Heart left ventricle (tissue), 16 donors: ENCODE measurements at regions not wholly inside any gene's neighbourhood (a gene's known extent, or its start where the extent isn't known, plus 50 kb on each side); places are given as distances from the start of the nearest gene placed in this dataset.

Source experiments
- ATAC-seq, 4 donors: fragments of 200-7000 bp; cut with Tn5 transposase; one replicate each; pipeline ENCODE4 v1.9.1; 2020 to 2022; ENCODE audit warnings: moderate library complexity in 4 of 4, mild to moderate bottlenecking in 3 of 4, moderate number of reproducible peaks in 1 of 4
- DNase-seq, 5 donors: peaks; one replicate each; pipeline ENCODE4 v3.0.0-alpha.2; 2020
- H3K27ac ChIP-seq, 12 donors: fragments of 200-600 bp; sonication (generic) in 4 of 12; one replicate each; pipeline versions ENCODE4 v1.5.0 to v1.8.0; 2016 to 2022; ENCODE audit warnings: mild to moderate bottlenecking in 2 of 12
- H3K27me3 ChIP-seq, 9 donors: fragments of 200-600 bp; sonication (generic) in 2 of 9; one replicate each; pipeline versions ENCODE4 v1.5.1 to v1.8.0; 2016 to 2022; ENCODE audit warnings: mild to moderate bottlenecking in 3 of 9
- H3K36me3 ChIP-seq, 9 donors: fragments of 200-600 bp; sonication (generic) in 2 of 9; one replicate each; pipeline versions ENCODE4 v1.5.0 to v1.8.0; 2018 to 2022; ENCODE audit warnings: mild to moderate bottlenecking in 2 of 9
- H3K4me1 ChIP-seq, 12 donors: fragments of 200-600 bp; sonication (generic) in 4 of 12; one replicate each; pipeline versions ENCODE4 v1.5.0 to v1.8.0; 2016 to 2022; ENCODE audit warnings: mild to moderate bottlenecking in 3 of 12
- H3K4me3 ChIP-seq, 12 donors: fragments of 200-600 bp; sonication (generic) in 4 of 12; one replicate each; pipeline versions ENCODE4 v1.5.0 to v1.8.0; 2017 to 2022; ENCODE audit warnings: mild to moderate bottlenecking in 9 of 12, moderate library complexity in 4 of 12
- H3K9me3 ChIP-seq, 12 donors: fragments of 200-600 bp; sonication (generic) in 4 of 12; one replicate each; pipeline versions ENCODE4 v1.5.0 to v1.8.0; 2016 to 2022; ENCODE audit warnings: mild to moderate bottlenecking in 1 of 12
- POLR2A ChIP-seq, 2 donors: fragments of 450-650 bp; IDR thresholded peaks; one replicate each; pipeline ENCODE4 v1.6.1; 2017; ENCODE audit warnings: antibody characterized with exemption in 2 of 2, mild to moderate bottlenecking in 2 of 2, moderate library complexity in 2 of 2
- WGBS, 4 donors: extraction: QIAGEN DNeasy Blood & Tissue Kit in 2 of 4; methylation state at CpG; one replicate each; pipeline versions ENCODE4 v1.1.5 to v1.1.7; 2013 to 2018; 5-methylcytosine and 5-hydroxymethylcytosine counted together
- intact Hi-C, 10 donors: fragments of 100-400 bp; cut with DNase I; formaldehyde crosslinking; loops; one replicate each; pipeline versions ENCODE4 v1.11.1 to v1.14.2; 2022
- TF ChIP-seq, protein P1 (sequence below), 12 donors: fragments of 200-600 bp; sonication (generic) in 4 of 12; IDR thresholded peaks; one replicate each; pipeline versions ENCODE4 v1.5.0 to v1.8.0; 2018 to 2022; ENCODE audit warnings: antibody characterized with exemption in 12 of 12, mild to moderate bottlenecking in 5 of 12
- donor health status: ischemic (EF 13 %, LVEDD 7.1; RV severe dilation, severe dysfunction).
- donor health status: healthy with polysubstance abuse.
- donor health status: DM: no; HTN: yes; CAD: no.
- donor health status: DM: no; HTN: no; CAD: no.
- donor health status: ischemic (EF 25% LVEDD 6.9; RV normal size, moderate dysfunction).
- donor health status: ischemic (EF 25% LVEDD 5.7; RV mildly dilated, moderate dysfunction).
- donor health status: healthy.
- donor health status: DM: yes; HTN: yes; CAD: no.
- donor health status: ischemic (EF 35%, LVEDD 5.7; RV mildly dilated, moderate dysfunction).
- donor health status: nonischemic (EF 11% LVEDD 7.7; RV severe dilation, severe dysfunction).
- donor health status: DM: yes; HTN: yes; CAD: no.
- donor health status: PGD.
- donor health status: ischemic (EF 29% LVEDD 5.4; RV normal size, mild dysfunction).
- donor health status: nonischemic (EF 23%, LVEDD 6.1; RV moderate dilation, normal function).

DNA sequence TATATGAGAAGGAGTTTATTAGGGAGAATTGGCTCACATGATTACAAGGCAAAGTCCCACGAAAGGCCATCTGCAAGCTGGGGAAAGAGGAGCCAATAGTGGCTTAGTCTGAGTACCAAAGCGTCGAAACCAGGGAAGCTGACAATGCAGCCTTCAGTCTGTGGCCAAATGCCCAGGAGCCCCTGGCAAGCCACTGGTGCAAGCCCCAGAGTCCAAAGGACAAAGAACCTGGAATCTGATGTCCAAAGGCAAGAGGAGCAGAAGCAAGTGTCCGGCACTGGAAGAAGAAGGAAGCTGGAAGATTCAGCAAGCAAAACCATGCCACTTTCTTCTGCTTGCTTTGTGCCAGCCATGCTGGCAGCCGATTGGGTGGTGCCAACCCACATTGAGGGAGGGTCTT, 74.3 kb upstream of the NPAS2 start:
- no peak for DNase-seq
- no peaks in the 10 kb centered on the region for H3K36me3 ChIP-seq
- no peaks in the 10 kb centered on the region for H3K9me3 ChIP-seq
- intact Hi-C loops, result loop anchor here in 2 of 10 donors (5.0 kb wide), 2 partner anchors 72 to 77 kb away; partner anchors contain the start of gene NPAS2 (in 1 of the 2)
- no peaks in the 10 kb centered on the region for H3K27me3 ChIP-seq
- H3K4me1 ChIP-seq, result peaks cover 0 to 22% (median 5%) of the 10 kb centered on the region in 12 donors
- ATAC-seq, result no peak
- no peak overlapping the region for H3K4me3 ChIP-seq
- WGBS, 4 donors, result 84 to 93% (median 91%) methylated on average over 5 of the region's 5 CpGs
- H3K27ac ChIP-seq, result no peak overlapping the region
- TF ChIP-seq POLR2A (IDR thresholded peaks at IDR 0.05), result no peak

DNA sequence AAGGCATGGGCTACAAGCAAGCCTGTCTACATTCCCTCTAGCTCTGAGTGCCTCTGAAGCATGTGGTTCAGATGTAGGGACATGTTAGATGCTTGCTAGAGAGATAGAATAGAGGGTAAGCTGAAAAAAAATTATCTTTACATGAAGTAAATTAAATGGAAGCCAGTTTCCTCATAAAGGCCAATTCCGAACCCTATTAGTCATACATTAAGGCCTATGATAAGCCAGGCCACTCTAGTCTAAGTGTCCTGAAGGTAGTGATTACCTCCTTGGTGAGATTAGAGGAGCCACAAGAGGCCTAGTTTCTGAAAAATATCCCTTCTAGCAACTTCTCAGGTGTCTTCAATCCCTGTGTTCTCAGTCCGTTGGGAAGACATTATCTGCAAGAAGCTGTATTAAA, 72.4 kb upstream of the NPAS2 start:
- H3K36me3 ChIP-seq, result no peaks in the 10 kb centered on the region
- 65 to 93% (median 87%) methylated on average over 2 of the region's 2 CpGs for WGBS, 4 donors
- H3K27ac ChIP-seq, result no peak overlapping the region
- no peak for DNase-seq
- ATAC-seq, result no peak
- H3K4me3 ChIP-seq, result no peak overlapping the region
- H3K27me3 ChIP-seq, result no peaks in the 10 kb centered on the region
- peaks cover 0 to 24% (median 6%) of the 10 kb centered on the region in 12 donors for H3K4me1 ChIP-seq
- no peak for TF ChIP-seq POLR2A (IDR thresholded peaks at IDR 0.05)
- TF ChIP-seq, protein P1, sequence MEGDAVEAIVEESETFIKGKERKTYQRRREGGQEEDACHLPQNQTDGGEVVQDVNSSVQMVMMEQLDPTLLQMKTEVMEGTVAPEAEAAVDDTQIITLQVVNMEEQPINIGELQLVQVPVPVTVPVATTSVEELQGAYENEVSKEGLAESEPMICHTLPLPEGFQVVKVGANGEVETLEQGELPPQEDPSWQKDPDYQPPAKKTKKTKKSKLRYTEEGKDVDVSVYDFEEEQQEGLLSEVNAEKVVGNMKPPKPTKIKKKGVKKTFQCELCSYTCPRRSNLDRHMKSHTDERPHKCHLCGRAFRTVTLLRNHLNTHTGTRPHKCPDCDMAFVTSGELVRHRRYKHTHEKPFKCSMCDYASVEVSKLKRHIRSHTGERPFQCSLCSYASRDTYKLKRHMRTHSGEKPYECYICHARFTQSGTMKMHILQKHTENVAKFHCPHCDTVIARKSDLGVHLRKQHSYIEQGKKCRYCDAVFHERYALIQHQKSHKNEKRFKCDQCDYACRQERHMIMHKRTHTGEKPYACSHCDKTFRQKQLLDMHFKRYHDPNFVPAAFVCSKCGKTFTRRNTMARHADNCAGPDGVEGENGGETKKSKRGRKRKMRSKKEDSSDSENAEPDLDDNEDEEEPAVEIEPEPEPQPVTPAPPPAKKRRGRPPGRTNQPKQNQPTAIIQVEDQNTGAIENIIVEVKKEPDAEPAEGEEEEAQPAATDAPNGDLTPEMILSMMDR (IDR thresholded peaks at IDR 0.05), result no peak
- no peaks in the 10 kb centered on the region for H3K9me3 ChIP-seq
- intact Hi-C loops, result loop anchor here in 2 of 10 donors (5.0 kb wide), 2 partner anchors 70 to 75 kb away; partner anchors contain the start of gene NPAS2 (in 1 of the 2)

DNA sequence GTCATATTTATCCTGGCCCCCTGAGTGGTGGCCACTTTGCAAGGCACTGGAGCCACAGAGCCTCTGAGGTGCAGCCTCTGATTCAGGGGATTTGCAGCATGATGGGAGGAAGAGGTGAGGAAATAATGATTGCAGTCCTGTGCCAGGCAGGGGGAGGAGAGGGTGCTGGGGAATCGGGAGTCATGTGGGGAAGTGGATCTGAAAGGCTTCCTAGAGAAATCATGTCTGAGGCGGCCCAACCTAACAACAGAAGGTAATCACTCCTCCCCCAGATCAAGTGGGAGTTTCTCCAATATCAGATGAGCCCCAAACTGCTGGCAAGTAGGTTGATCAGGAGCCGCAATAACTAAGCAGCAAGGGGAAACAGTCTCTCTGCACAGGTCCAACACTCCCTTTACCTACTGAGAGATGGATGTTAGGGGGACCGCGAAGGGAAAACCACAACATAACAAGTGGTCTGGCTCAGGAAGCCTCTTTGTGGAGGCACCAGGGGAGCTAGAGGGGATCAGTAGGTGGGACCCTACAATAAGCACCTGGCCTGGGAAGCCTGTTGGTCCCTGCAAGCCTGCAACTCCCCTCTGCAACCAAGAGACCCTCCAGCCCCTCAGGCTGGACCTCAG, 71.8 kb upstream of the NPAS2 start:
- no peak overlapping the region for H3K4me3 ChIP-seq
- no peak overlapping the region for H3K27ac ChIP-seq
- DNase-seq (no peak), ATAC-seq (no peak)
- H3K36me3 ChIP-seq, result no peaks in the 10 kb centered on the region
- intact Hi-C loops, result loop anchor here in 2 of 10 donors (5.0 kb wide), 2 partner anchors 69 to 74 kb away; partner anchors contain the start of gene NPAS2 (in 1 of the 2)
- peaks cover 0 to 30% (median 8%) of the 10 kb centered on the region in 12 donors for H3K4me1 ChIP-seq
- TF ChIP-seq POLR2A (IDR thresholded peaks at IDR 0.05), result no peak
- TF ChIP-seq, protein P1 (IDR thresholded peaks at IDR 0.05), result no peak
- no peaks in the 10 kb centered on the region for H3K27me3 ChIP-seq
- WGBS, 4 donors, result 78 to 90% (median 81%) methylated on average over 5 of the region's 5 CpGs
- H3K9me3 ChIP-seq, result no peaks in the 10 kb centered on the region

DNA sequence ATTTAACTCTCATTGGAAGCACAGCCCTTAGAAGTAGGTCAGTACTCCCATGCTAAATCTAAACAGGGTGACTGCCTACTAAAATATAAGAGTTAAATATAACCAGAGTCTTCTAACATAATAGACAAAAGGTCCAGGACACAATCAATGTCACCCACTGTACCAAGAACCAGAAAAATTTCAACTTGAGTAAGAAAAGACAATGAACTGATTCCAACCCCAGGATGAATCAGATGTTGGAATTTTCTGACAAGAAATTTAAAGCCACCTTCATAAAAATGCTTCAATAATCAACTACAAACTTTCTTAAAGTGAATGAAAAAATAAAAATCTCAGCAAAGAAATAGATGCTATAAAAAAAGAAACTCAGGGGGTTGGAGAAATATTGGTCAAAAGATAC, 71.3 kb upstream of the NPAS2 start:
- H3K4me3 ChIP-seq, result no peak overlapping the region
- no peak overlapping the region for H3K27ac ChIP-seq
- no peaks in the 10 kb centered on the region for H3K36me3 ChIP-seq
- no peaks in the 10 kb centered on the region for H3K27me3 ChIP-seq
- intact Hi-C loops, result loop anchor here in 2 of 10 donors (5.0 kb wide), 2 partner anchors 69 to 74 kb away; partner anchors contain the start of gene NPAS2 (in 1 of the 2)
- no peak for TF ChIP-seq POLR2A (IDR thresholded peaks at IDR 0.05)
- TF ChIP-seq, protein P1 (IDR thresholded peaks at IDR 0.05), result no peak
- ATAC-seq (no peak), DNase-seq (no peak)
- H3K9me3 ChIP-seq, result no peaks in the 10 kb centered on the region
- peaks cover 0 to 35% (median 11%) of the 10 kb centered on the region in 12 donors for H3K4me1 ChIP-seq
